ENCODE measurements at regions not wholly inside any gene's neighbourhood (a gene's known extent, or its start where the extent isn't known, plus 50 kb on each side); places are given as distances from the start of the nearest gene placed in this dataset.

- no peak for TF ChIP-seq POLR2AphosphoS5 (IDR thresholded peaks at IDR 0.05; ENCODE audit: low read depth, low read length)
- TF ChIP-seq POLR2A (IDR thresholded peaks at IDR 0.05; ENCODE audit: low read depth, low read length), result no peak
Measured at GRCh38 chr5:128019391-128019790, 64.2 kb upstream of the SLC12A2 start.

Data from GM12892 (cell line).